ENCODE measurements at regions not wholly inside any gene's neighbourhood (a gene's known extent, or its start where the extent isn't known, plus 50 kb on each side); places are given as distances from the start of the nearest gene placed in this dataset.

- no peak for TF ChIP-seq CTCF (IDR thresholded peaks at IDR 0.05 in 4 of 5, conservative IDR thresholded peaks at IDR 0.05 in 1 of 5)
- no peak for TF ChIP-seq POLR2A (IDR thresholded peaks at IDR 0.05)
Observed at GRCh38 chr9:99544526-99544925, 277.2 kb upstream of the NR4A3 start.
